Naive thymus-derived CD4-positive, alpha-beta T cell (primary cell): ENCODE measurements at regions not wholly inside any gene's neighbourhood (a gene's known extent, or its start where the extent isn't known, plus 50 kb on each side); places are given as distances from the start of the nearest gene placed in this dataset.

Experiments
- ATAC-seq: fragments of 150-1000 bp; cut with Tn5 transposase; 2 replicates; pipeline ENCODE4 v1.10.0; 2021; ENCODE audit warnings: mild to moderate bottlenecking, moderate library complexity
- CTCF ChIA-PET: fragments of 350-600 bp; sonication (Branson Sonifier 250); formaldehyde crosslinking; loops from one replicate; lab custom pipeline; 2021; ENCODE audit warnings: antibody characterized with exemption; lab: Charles Lee
- POLR2A ChIA-PET: fragments of 350-600 bp; sonication (Branson Sonifier 250); formaldehyde crosslinking; loops from one replicate; lab custom pipeline; 2021; ENCODE audit warnings: antibody characterized with exemption, inconsistent platforms; lab: Charles Lee
- DNase-seq, 9 donors: peaks; one replicate each; pipeline versions ENCODE4 v3.0.0 to v3.0.0-alpha.2; 2020 to 2022; ENCODE audit warnings: mixed read lengths in 1 of 9
- H3K27ac ChIP-seq: one replicate; pipeline ENCODE4 v1.7.0; 2013; ENCODE audit warnings: mild to moderate bottlenecking, low read depth, low read length, moderate library complexity
- H3K27me3 ChIP-seq, 2 donors: one replicate each; pipeline ENCODE4 v1.7.0; 2013; ENCODE audit warnings: low read length in 2 of 2, mild to moderate bottlenecking in 2 of 2, moderate library complexity in 2 of 2; ENCODE audit not compliant: control insufficient read depth in 2 of 2, insufficient read depth in 2 of 2
- H3K36me3 ChIP-seq, 3 experiments: 1 replicate in 2 of 3; 2 replicates in 1 of 3; pipeline ENCODE4 v1.7.0; 2013; ENCODE audit warnings: low read length in 3 of 3, mild to moderate bottlenecking in 3 of 3, moderate library complexity in 1 of 3; ENCODE audit not compliant: insufficient read depth in 3 of 3, control insufficient read depth in 2 of 3
- H3K4me1 ChIP-seq, 2 donors: one replicate each; pipeline ENCODE4 v1.7.0; 2013; ENCODE audit warnings: low read length in 2 of 2, mild to moderate bottlenecking in 2 of 2, moderate library complexity in 1 of 2; ENCODE audit not compliant: control insufficient read depth in 2 of 2, insufficient read depth in 2 of 2
- H3K4me3 ChIP-seq: 2 replicates; pipeline ENCODE4 v1.7.0; 2013; ENCODE audit warnings: mild to moderate bottlenecking, low read length
- H3K9me3 ChIP-seq, 3 experiments: 1 replicate in 2 of 3; 2 replicates in 1 of 3; pipeline ENCODE4 v1.7.0; 2013; ENCODE audit warnings: low read length in 3 of 3; ENCODE audit not compliant: control insufficient read depth in 2 of 3
- H3K27ac Mint-ChIP-seq, 9 donors: one replicate each; pipeline ENCODE4 v1.8.0; 2020 to 2022; ENCODE audit warnings: mixed read lengths in 9 of 9, mild to moderate bottlenecking in 8 of 9, moderate library complexity in 5 of 9, inconsistent platforms in 2 of 9
- H3K27me3 Mint-ChIP-seq, 5 donors: one replicate each; pipeline ENCODE4 v1.8.0; 2021 to 2022; ENCODE audit warnings: mixed read lengths in 5 of 5, mild to moderate bottlenecking in 1 of 5
- H3K36me3 Mint-ChIP-seq, 5 donors: one replicate each; pipeline ENCODE4 v1.8.0; 2020 to 2022; ENCODE audit warnings: mixed read lengths in 5 of 5, mild to moderate bottlenecking in 3 of 5, inconsistent platforms in 1 of 5
- H3K4me1 Mint-ChIP-seq, 7 donors: one replicate each; pipeline ENCODE4 v1.8.0; 2020 to 2022; ENCODE audit warnings: mixed read lengths in 7 of 7, mild to moderate bottlenecking in 3 of 7, inconsistent platforms in 1 of 7
- H3K4me3 Mint-ChIP-seq, 10 donors: one replicate each; pipeline ENCODE4 v1.8.0; 2020 to 2022; ENCODE audit warnings: mild to moderate bottlenecking in 10 of 10, mixed read lengths in 10 of 10, moderate library complexity in 6 of 10, inconsistent platforms in 2 of 10
- H3K9me3 Mint-ChIP-seq, 11 donors: one replicate each; pipeline ENCODE4 v1.8.0; 2020 to 2022; ENCODE audit warnings: mixed read lengths in 11 of 11, mild to moderate bottlenecking in 4 of 11, inconsistent platforms in 1 of 11, moderate library complexity in 1 of 11
- intact Hi-C, 2 donors: fragments of 100-400 bp; cut with micrococcal nuclease; formaldehyde crosslinking; loops; one replicate each; pipeline ENCODE4 v1.15.1; 2023

- intact Hi-C loops, result no loop called here
- Histone ChIP-seq H3K27ac (no peak overlapping the region), H3K9me3 (no peaks in the 10 kb centered on the region), H3K4me3 (no peak overlapping the region), H3K27me3 (no peaks in the 10 kb centered on the region), H3K36me3 (no peaks in the 10 kb centered on the region), H3K4me1 (no peaks in the 10 kb centered on the region)
- DNase-seq, result no peak
- H3K27me3 Mint-ChIP-seq, result peaks cover 4 to 28% (median 8%) of the 10 kb centered on the region in 5 donors
- H3K4me1 Mint-ChIP-seq, result no peaks in the 10 kb centered on the region
- H3K4me3 Mint-ChIP-seq, result no peak overlapping the region
- no peaks in the 10 kb centered on the region for H3K9me3 Mint-ChIP-seq
- H3K27ac Mint-ChIP-seq, result no peak overlapping the region
- ATAC-seq, result no peak
- no peaks in the 10 kb centered on the region for H3K36me3 Mint-ChIP-seq
- ChIA-PET CTCF (no interaction called here), POLR2A (no interaction called here)
These were observed 105.2 kb downstream of the ZNF280B start for GRCh38 chr22:22403306-22403705.

DNA sequence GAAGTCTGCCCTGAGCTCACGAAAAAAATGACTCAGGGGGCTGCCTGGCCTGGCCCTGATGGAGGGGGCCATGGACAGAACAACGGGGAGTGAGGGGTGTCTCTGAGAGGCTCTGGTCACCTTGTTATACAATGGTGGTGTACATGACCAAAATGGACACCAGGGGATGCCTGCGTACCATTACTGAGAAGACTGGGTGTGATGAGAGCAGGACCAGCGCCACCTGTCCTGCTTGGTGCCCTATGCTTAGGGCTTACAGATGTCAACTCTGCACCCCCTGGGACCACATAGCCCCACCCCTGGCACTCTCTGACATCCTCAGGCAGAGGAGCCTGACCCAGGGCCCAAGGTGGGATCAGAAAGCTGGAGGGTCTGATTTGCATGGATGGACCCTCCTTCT is 104.8 kb downstream of the ZNF280B start:
- H3K27ac ChIP-seq, result no peak overlapping the region
- H3K27me3 Mint-ChIP-seq, result peaks cover 9 to 33% (median 13%) of the 10 kb centered on the region in 5 donors
- H3K36me3 Mint-ChIP-seq, result no peaks in the 10 kb centered on the region
- H3K9me3 ChIP-seq, result no peaks in the 10 kb centered on the region
- no peaks in the 10 kb centered on the region for H3K4me1 ChIP-seq
- ChIA-PET POLR2A (no interaction called here), CTCF (no interaction called here)
- intact Hi-C loops, result no loop called here
- H3K36me3 ChIP-seq, result no peaks in the 10 kb centered on the region
- H3K27me3 ChIP-seq, result no peaks in the 10 kb centered on the region
- no peaks in the 10 kb centered on the region for H3K4me1 Mint-ChIP-seq
- no peak overlapping the region for H3K4me3 ChIP-seq
- H3K4me3 Mint-ChIP-seq, result no peak overlapping the region
- ATAC-seq (no peak), DNase-seq (no peak)
- no peak overlapping the region for H3K27ac Mint-ChIP-seq
- H3K9me3 Mint-ChIP-seq, result no peaks in the 10 kb centered on the region

GRCh38 chr22:22404598-22405284 is 103.8 kb downstream of the ZNF280B start:
- Mint-ChIP-seq H3K27ac (no peak overlapping the region), H3K9me3 (no peaks in the 10 kb centered on the region), H3K36me3 (no peaks in the 10 kb centered on the region), H3K4me1 (peaks cover 0 to under 1% (median 0%) of the 10 kb centered on the region in 7 donors), H3K4me3 (no peak overlapping the region), H3K27me3 (peaks cover 12 to 34% (median 15%) of the 10 kb centered on the region in 5 donors)
- ATAC-seq (peak; percentile 59), DNase-seq (no peak)
- ChIA-PET POLR2A (no interaction called here), CTCF (no interaction called here)
- no peaks in the 10 kb centered on the region for H3K4me1 ChIP-seq
- no peak overlapping the region for H3K27ac ChIP-seq
- no peak overlapping the region for H3K4me3 ChIP-seq
- H3K27me3 ChIP-seq, result no peaks in the 10 kb centered on the region
- no peaks in the 10 kb centered on the region for H3K36me3 ChIP-seq
- H3K9me3 ChIP-seq, result no peaks in the 10 kb centered on the region
- intact Hi-C loops, result no loop called here

GRCh38 chr22:22406445-22407027 is 102.0 kb downstream of the ZNF280B start:
- no peaks in the 10 kb centered on the region for H3K36me3 Mint-ChIP-seq
- Histone ChIP-seq H3K36me3 (no peaks in the 10 kb centered on the region), H3K27ac (no peak overlapping the region), H3K27me3 (no peaks in the 10 kb centered on the region), H3K4me3 (no peak overlapping the region), H3K9me3 (no peaks in the 10 kb centered on the region), H3K4me1 (no peaks in the 10 kb centered on the region)
- DNase-seq (no peak), ATAC-seq (no peak)
- H3K4me1 Mint-ChIP-seq, result peaks cover 0 to 3% (median 0%) of the 10 kb centered on the region in 7 donors
- intact Hi-C loops, result no loop called here
- CTCF ChIA-PET, result no interaction called here
- no peak overlapping the region for H3K27ac Mint-ChIP-seq
- H3K9me3 Mint-ChIP-seq, result no peaks in the 10 kb centered on the region
- H3K4me3 Mint-ChIP-seq, result no peak overlapping the region
- POLR2A ChIA-PET, result no interaction called here
- H3K27me3 Mint-ChIP-seq, result peaks cover 17 to 33% (median 22%) of the 10 kb centered on the region in 5 donors

DNA sequence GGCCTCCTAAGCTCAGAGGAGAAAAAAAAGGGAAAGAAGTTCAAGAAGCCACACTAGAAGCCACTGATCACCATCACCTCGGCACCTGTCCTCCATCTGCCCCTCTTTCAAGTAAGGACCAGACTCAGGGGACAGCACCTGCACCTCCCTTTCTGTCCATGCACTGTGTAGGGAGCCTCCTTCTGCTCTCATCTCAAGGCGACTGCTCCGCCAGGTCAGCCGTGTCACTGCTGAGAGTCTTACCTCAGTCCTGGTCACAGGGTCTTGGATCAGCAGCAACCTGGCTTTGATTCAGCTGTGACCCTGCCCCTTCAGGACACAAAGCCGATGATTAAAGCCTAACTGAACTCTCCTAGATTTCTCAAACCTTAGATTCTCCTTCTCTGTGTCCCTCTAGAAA is 101.5 kb downstream of the ZNF280B start:
- no peak overlapping the region for H3K4me3 ChIP-seq
- H3K27me3 ChIP-seq, result no peaks in the 10 kb centered on the region
- no peak for ATAC-seq
- H3K27ac ChIP-seq, result no peak overlapping the region
- Mint-ChIP-seq H3K36me3 (no peaks in the 10 kb centered on the region), H3K4me3 (no peak overlapping the region), H3K27me3 (peaks cover 21 to 35% (median 26%) of the 10 kb centered on the region in 5 donors), H3K27ac (no peak overlapping the region), H3K9me3 (no peaks in the 10 kb centered on the region), H3K4me1 (peaks cover 0 to 3% (median 0%) of the 10 kb centered on the region in 7 donors)
- intact Hi-C loops, result no loop called here
- H3K4me1 ChIP-seq, result no peaks in the 10 kb centered on the region
- CTCF ChIA-PET, result interaction anchor here (0.9 kb wide), 1 partner anchor 16 kb away, joined by 3 read pairs; no protein-coding TSS in a partner anchor
- no peaks in the 10 kb centered on the region for H3K9me3 ChIP-seq
- no peak for DNase-seq
- H3K36me3 ChIP-seq, result no peaks in the 10 kb centered on the region
- POLR2A ChIA-PET, result no interaction called here

DNA sequence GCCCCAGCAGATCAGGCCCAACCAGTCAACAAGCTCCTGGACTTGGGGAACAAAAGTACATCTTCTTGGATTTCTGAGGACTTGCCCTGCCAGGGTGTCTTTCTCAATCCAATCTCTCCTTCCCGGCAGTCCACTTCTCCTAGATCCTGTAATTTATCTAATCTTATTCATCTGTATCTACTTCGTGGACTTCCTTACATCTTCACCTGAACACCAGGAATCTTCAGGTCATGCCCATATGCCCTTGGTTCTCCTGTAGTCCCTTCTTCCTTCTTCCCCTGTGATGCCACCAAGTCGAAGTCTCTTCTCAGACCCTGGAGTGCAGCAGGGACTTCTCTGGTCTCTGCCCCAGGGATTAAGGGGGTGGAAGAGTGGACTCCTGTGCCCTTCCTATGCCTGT is 100.3 kb downstream of the ZNF280B start:
- Histone ChIP-seq H3K36me3 (no peaks in the 10 kb centered on the region), H3K27ac (no peak overlapping the region), H3K27me3 (no peaks in the 10 kb centered on the region), H3K4me3 (no peak overlapping the region), H3K9me3 (no peaks in the 10 kb centered on the region), H3K4me1 (no peaks in the 10 kb centered on the region)
- Mint-ChIP-seq H3K36me3 (no peaks in the 10 kb centered on the region), H3K4me1 (peaks cover 0 to 3% (median 0%) of the 10 kb centered on the region in 7 donors), H3K4me3 (no peak overlapping the region), H3K9me3 (peaks cover 0 to 3% (median 0%) of the 10 kb centered on the region in 11 donors), H3K27me3 (peaks cover 33 to 47% (median 38%) of the 10 kb centered on the region in 5 donors), H3K27ac (no peak overlapping the region)
- intact Hi-C loops, result no loop called here
- ChIA-PET CTCF (no interaction called here), POLR2A (no interaction called here)
- ATAC-seq (no peak), DNase-seq (no peak)
